ENCODE measurements at regions not wholly inside any gene's neighbourhood (a gene's known extent, or its start where the extent isn't known, plus 50 kb on each side); places are given as distances from the start of the nearest gene placed in this dataset.

DNA sequence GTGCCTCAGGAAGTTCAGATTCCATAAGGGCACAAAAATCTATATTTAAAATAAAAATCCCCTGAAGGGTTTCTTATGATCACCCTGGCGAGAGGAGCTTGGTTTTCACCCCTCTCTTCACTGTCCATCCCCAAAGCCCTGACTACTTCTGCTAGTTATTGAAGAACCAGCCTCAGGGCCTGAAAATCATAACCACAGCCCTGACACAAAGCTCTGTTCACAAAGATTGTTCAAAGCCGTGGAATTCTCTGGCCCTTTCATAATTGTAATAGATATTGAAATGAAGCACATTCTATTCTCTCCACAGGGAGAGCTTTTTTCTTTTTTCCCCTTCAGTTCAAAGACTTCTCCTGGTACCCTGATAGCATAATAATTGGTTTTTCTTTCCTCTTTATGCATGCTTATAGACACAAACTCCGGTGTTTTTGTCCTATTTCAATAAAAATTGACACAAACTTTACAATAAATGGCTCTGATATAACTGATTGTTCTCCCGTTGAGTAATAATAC is 343.8 kb downstream of the CAAP1 start:
- Histone ChIP-seq H3K27ac (ENCODE audit: low read length) (no peak overlapping the region), H3K27me3 (ENCODE audit: control insufficient read depth, insufficient read depth, low read length) (no peaks in the 10 kb centered on the region), H3K4me3 (ENCODE audit: low read length) (no peak overlapping the region), H3K36me3 (ENCODE audit: control insufficient read depth, insufficient read depth, low read length) (no peaks in the 10 kb centered on the region), H3K4me1 (ENCODE audit: control insufficient read depth, insufficient read depth, low read length) (no peaks in the 10 kb centered on the region), H3K9me3 (ENCODE audit: control insufficient read depth, insufficient read depth, low read length) (no peaks in the 10 kb centered on the region)
- Mint-ChIP-seq H3K36me3 (no peaks in the 10 kb centered on the region), H3K27me3 (ENCODE audit: low read depth in 2 of 2) (no peaks in the 10 kb centered on the region), H3K27ac (no peak overlapping the region), H3K9me3 (peaks cover 21 to 22% of the 10 kb centered on the region in 2 donors), H3K4me3 (no peak overlapping the region), H3K4me1 (no peaks in the 10 kb centered on the region)
- DNase-seq, result no peak
- TF ChIP-seq, protein P1, sequence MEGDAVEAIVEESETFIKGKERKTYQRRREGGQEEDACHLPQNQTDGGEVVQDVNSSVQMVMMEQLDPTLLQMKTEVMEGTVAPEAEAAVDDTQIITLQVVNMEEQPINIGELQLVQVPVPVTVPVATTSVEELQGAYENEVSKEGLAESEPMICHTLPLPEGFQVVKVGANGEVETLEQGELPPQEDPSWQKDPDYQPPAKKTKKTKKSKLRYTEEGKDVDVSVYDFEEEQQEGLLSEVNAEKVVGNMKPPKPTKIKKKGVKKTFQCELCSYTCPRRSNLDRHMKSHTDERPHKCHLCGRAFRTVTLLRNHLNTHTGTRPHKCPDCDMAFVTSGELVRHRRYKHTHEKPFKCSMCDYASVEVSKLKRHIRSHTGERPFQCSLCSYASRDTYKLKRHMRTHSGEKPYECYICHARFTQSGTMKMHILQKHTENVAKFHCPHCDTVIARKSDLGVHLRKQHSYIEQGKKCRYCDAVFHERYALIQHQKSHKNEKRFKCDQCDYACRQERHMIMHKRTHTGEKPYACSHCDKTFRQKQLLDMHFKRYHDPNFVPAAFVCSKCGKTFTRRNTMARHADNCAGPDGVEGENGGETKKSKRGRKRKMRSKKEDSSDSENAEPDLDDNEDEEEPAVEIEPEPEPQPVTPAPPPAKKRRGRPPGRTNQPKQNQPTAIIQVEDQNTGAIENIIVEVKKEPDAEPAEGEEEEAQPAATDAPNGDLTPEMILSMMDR (IDR thresholded peaks at IDR 0.05), result no peak
- 73% methylated on average over 1 of the region's 4 CpGs for WGBS (ENCODE audit: insufficient coverage)
- intact Hi-C loops (cut with micrococcal nuclease), result no loop called here
- ATAC-seq, result no peak

DNA sequence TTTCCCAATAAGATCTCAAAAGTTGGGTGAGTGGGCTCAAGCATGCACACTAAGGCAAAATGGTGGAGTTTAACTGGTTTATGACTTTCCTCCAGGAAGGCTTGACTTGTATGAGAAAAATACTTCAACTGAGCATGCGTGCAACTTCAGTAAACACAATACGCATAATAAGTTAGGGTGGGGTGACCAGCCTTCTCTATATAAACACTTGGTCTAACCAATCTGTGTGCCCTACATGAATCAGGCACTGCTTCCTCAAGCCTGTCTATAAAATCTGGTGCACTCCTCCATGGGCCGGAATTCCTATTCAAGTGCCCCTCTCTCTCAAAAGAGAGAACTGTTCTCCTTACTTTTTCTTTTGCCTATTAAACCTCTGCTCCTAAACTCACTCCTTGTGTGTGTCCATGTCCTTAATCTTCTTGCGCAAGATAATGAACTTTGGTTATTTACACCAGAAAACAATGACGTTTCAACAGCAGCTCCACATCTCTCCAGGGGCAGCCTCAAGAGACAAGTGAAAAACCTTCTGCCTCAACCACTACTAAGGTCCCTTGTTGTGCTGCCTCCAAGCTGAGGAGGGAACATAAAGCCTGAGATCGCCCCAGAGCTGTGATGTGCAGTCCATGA is 352.6 kb downstream of the CAAP1 start:
- Mint-ChIP-seq H3K4me1 (no peaks in the 10 kb centered on the region), H3K27ac (no peak overlapping the region), H3K4me3 (no peak overlapping the region), H3K9me3 (peaks cover 20 to 41% of the 10 kb centered on the region in 2 donors), H3K36me3 (no peaks in the 10 kb centered on the region), H3K27me3 (ENCODE audit: low read depth in 2 of 2) (no peaks in the 10 kb centered on the region)
- TF ChIP-seq, protein P1 (IDR thresholded peaks at IDR 0.05), result no peak
- Histone ChIP-seq H3K9me3 (ENCODE audit: control insufficient read depth, insufficient read depth, low read length) (peaks cover 8% of the 10 kb centered on the region), H3K27me3 (ENCODE audit: control insufficient read depth, insufficient read depth, low read length) (no peaks in the 10 kb centered on the region), H3K4me1 (ENCODE audit: control insufficient read depth, insufficient read depth, low read length) (no peaks in the 10 kb centered on the region), H3K36me3 (ENCODE audit: control insufficient read depth, insufficient read depth, low read length) (no peaks in the 10 kb centered on the region), H3K4me3 (ENCODE audit: low read length) (no peak overlapping the region), H3K27ac (ENCODE audit: low read length) (no peak overlapping the region)
- intact Hi-C loops (cut with micrococcal nuclease), result no loop called here
- no peak for ATAC-seq
- DNase-seq, result no peak
- 89% methylated on average over 6 of the region's 6 CpGs for WGBS (ENCODE audit: insufficient coverage)

DNA sequence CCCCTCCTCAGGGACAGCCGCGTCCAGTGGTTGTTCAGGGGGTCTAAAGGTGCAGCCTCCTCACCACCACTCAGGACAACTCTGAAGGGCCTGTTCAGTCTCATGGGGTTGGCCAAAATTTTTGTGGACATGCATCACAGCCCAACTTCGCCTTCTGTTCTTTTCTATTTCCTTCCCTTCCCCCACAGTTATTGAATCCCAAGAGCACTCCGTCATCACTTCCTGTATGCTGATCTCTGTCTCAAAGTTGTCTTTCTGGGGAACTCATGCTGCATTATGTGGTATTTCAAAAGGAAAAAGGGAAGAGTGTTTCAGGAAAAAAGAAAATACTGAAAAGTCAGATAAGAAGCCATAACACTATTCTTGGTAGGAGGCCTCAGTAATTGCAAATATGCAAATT is 355.4 kb downstream of the CAAP1 start:
- H3K27me3 ChIP-seq (ENCODE audit: control insufficient read depth, insufficient read depth, low read length), result no peaks in the 10 kb centered on the region
- no peak overlapping the region for H3K4me3 ChIP-seq (ENCODE audit: low read length)
- H3K4me3 Mint-ChIP-seq, result no peak overlapping the region
- WGBS (ENCODE audit: insufficient coverage), result 51% methylated on average over 4 of the region's 4 CpGs
- no peak for ATAC-seq
- peaks cover 13 to 32% of the 10 kb centered on the region in 2 donors for H3K9me3 Mint-ChIP-seq
- intact Hi-C loops (cut with micrococcal nuclease), result no loop called here
- no peaks in the 10 kb centered on the region for H3K36me3 ChIP-seq (ENCODE audit: control insufficient read depth, insufficient read depth, low read length)
- TF ChIP-seq, protein P1 (IDR thresholded peaks at IDR 0.05), result no peak
- no peaks in the 10 kb centered on the region for H3K36me3 Mint-ChIP-seq
- no peak overlapping the region for H3K27ac Mint-ChIP-seq
- no peaks in the 10 kb centered on the region for H3K4me1 ChIP-seq (ENCODE audit: control insufficient read depth, insufficient read depth, low read length)
- no peaks in the 10 kb centered on the region for H3K27me3 Mint-ChIP-seq (ENCODE audit: low read depth in 2 of 2)
- H3K4me1 Mint-ChIP-seq, result no peaks in the 10 kb centered on the region
- H3K9me3 ChIP-seq (ENCODE audit: control insufficient read depth, insufficient read depth, low read length), result peaks cover 8% of the 10 kb centered on the region
- DNase-seq, result no peak
- no peak overlapping the region for H3K27ac ChIP-seq (ENCODE audit: low read length)

DNA sequence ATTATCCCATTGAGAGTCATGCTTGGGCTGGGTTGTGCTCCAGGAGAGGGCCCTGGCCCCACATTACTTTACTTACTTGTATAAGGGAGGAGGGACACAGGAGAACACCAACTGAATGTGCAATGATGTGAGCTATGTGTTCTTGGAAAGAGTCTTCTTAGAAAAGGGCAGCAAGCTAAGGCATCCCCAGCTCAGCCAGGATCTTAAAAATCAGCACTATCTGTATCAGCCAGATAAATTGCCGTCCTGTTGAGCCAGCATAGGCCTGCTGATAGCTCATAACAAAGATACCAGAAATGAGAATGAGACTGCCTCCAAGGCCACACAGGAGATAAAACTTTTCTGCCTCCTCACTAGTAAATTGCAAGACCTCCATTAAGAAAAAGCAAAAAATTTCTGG is 357.5 kb downstream of the CAAP1 start:
- peaks cover 8% of the 10 kb centered on the region for H3K9me3 ChIP-seq (ENCODE audit: control insufficient read depth, insufficient read depth, low read length)
- H3K27me3 Mint-ChIP-seq (ENCODE audit: low read depth in 2 of 2), result no peaks in the 10 kb centered on the region
- H3K4me3 ChIP-seq (ENCODE audit: low read length), result no peak overlapping the region
- no peak for DNase-seq
- H3K36me3 ChIP-seq (ENCODE audit: control insufficient read depth, insufficient read depth, low read length), result no peaks in the 10 kb centered on the region
- H3K27me3 ChIP-seq (ENCODE audit: control insufficient read depth, insufficient read depth, low read length), result no peaks in the 10 kb centered on the region
- H3K4me1 ChIP-seq (ENCODE audit: control insufficient read depth, insufficient read depth, low read length), result no peaks in the 10 kb centered on the region
- H3K27ac Mint-ChIP-seq, result no peak overlapping the region
- intact Hi-C loops (cut with micrococcal nuclease), result no loop called here
- H3K27ac ChIP-seq (ENCODE audit: low read length), result no peak overlapping the region
- 80% methylated on average over 1 of the region's 1 CpG for WGBS (ENCODE audit: insufficient coverage)
- no peak for ATAC-seq
- no peak overlapping the region for H3K4me3 Mint-ChIP-seq
- H3K36me3 Mint-ChIP-seq, result no peaks in the 10 kb centered on the region
- TF ChIP-seq, protein P1 (IDR thresholded peaks at IDR 0.05), result no peak
- H3K9me3 Mint-ChIP-seq, result peaks cover 13 to 33% of the 10 kb centered on the region in 2 donors
- H3K4me1 Mint-ChIP-seq, result no peaks in the 10 kb centered on the region

Measured in natural killer cell (primary cell).